Pancreas (tissue), 10 donors: ENCODE measurements at regions not wholly inside any gene's neighbourhood (a gene's known extent, or its start where the extent isn't known, plus 50 kb on each side); places are given as distances from the start of the nearest gene placed in this dataset.
"Not testable (repeated sequence)": the region's sequence is repeated elsewhere in the genome, so short reads cannot be mapped to it uniquely, and the experiment has no call there.

Experiments used
- ATAC-seq, 4 donors: fragments of 200-7000 bp; cut with Tn5 transposase; one replicate each; pipeline versions ENCODE4 v1.8.0 to v1.9.1; 2020; ENCODE audit warnings: mild to moderate bottlenecking in 4 of 4, moderate library complexity in 4 of 4
- DNase-seq, 6 donors: peaks; one replicate each; pipeline ENCODE4 v3.0.0-alpha.2; 2020
- FAIRE-seq: peaks from 2 replicates; lab custom pipeline; 2012; peaks lifted over from hg19 to GRCh38; lab: Jason Lieb, UNC
- H3K27ac ChIP-seq, 4 donors: fragments of 200-600 bp; sonication (generic); 1 replicate in 3 of 4; 2 replicates in 1 of 4; pipeline versions ENCODE4 v1.5.0 to v1.8.0; 2020
- H3K27me3 ChIP-seq, 4 donors: fragments of 200-600 bp; one replicate each; pipeline ENCODE4 v1.8.0; 2021
- H3K36me3 ChIP-seq, 3 donors: fragments of 200-600 bp; sonication (generic) in 1 of 3; one replicate each; pipeline versions ENCODE4 v1.5.0 to v1.8.0; 2020 to 2021
- H3K4me1 ChIP-seq, 3 donors: fragments of 200-600 bp; one replicate each; pipeline ENCODE4 v1.8.0; 2021
- H3K4me3 ChIP-seq, 4 donors: fragments of 200-600 bp; sonication (generic) in 2 of 4; one replicate each; pipeline versions ENCODE4 v1.5.0 to v1.8.0; 2020 to 2021
- H3K9me3 ChIP-seq, 4 donors: fragments of 200-600 bp; one replicate each; pipeline ENCODE4 v1.8.0; 2021
- CTCF ChIP-seq, 4 donors: fragments of 200-600 bp; sonication (generic) in 3 of 4; IDR thresholded peaks; one replicate each; pipeline versions ENCODE4 v1.5.0 to v1.8.0; 2021; ENCODE audit warnings: antibody characterized with exemption in 4 of 4
- WGBS, 2 donors: extraction: QIAGEN DNeasy Blood & Tissue Kit; methylation state at CpG; one replicate each; pipeline ENCODE4 v1.1.7; 2013; 5-methylcytosine and 5-hydroxymethylcytosine counted together
- intact Hi-C, 3 donors: fragments of 100-400 bp; cut with DNase I; formaldehyde crosslinking; loops; one replicate each; pipeline versions ENCODE4 v1.11.1 to v1.14.2; 2022
- donor health status: healthy with polysubstance abuse.
- donor health status: DM: no; HTN: no; CAD: no; lungs with moderate emphysema.
- donor health status: DM: no; HTN: no; CAD: no.
- donor health status: control.
- donor health status: control.
- donor health status: Bipolar disorder and iron deficiency.
- donor health status: DM: yes; HTN: yes; CAD: no.
- donor health status: DM: no; HTN: no; CAD: no.
- donor health status: DM: no; HTN: no; CAD: no.
- donor health status: DM: yes; HTN: yes; CAD: no.

- Histone ChIP-seq H3K36me3 (no peaks in the 10 kb centered on the region), H3K27ac (no peak overlapping the region), H3K9me3 (no peaks in the 10 kb centered on the region), H3K4me1 (peaks cover 0 to 4% (median 0%) of the 10 kb centered on the region in 3 donors), H3K27me3 (no peaks in the 10 kb centered on the region), H3K4me3 (no peak overlapping the region)
- DNase-seq (no peak), FAIRE-seq (no peak), ATAC-seq (peak in 1 of 4 donors; percentile 15)
- intact Hi-C loops: no loop called here
- no peak for TF ChIP-seq CTCF (IDR thresholded peaks at IDR 0.05)
Observed at GRCh38 chr15:67935244-67935643, 95.4 kb upstream of the RNU6-1 start.

GRCh38 chr15:67936258-67936657, 96.4 kb upstream of the RNU6-1 start:
- intact Hi-C loops: no loop called here

GRCh38 chr15:67937153-67937761, 97.4 kb upstream of the RNU6-1 start:
- no peak overlapping the region for H3K27ac ChIP-seq
- TF ChIP-seq CTCF (IDR thresholded peaks at IDR 0.05): no peak
- H3K9me3 ChIP-seq: no peaks in the 10 kb centered on the region
- WGBS, 2 donors: 88 to 95% methylated on average over 3 of the region's 3 CpGs
- ATAC-seq (peak in 1 of 4 donors; percentile 14), FAIRE-seq (no peak), DNase-seq (no peak)
- H3K4me1 ChIP-seq: no peaks in the 10 kb centered on the region
- H3K36me3 ChIP-seq: no peaks in the 10 kb centered on the region
- intact Hi-C loops: no loop called here
- no peaks in the 10 kb centered on the region for H3K27me3 ChIP-seq
- no peak overlapping the region for H3K4me3 ChIP-seq

More at GRCh38 chr15:67936258-67936657, 96.4 kb upstream of the RNU6-1 start:
- no peak for DNase-seq
- Histone ChIP-seq H3K4me1 (no peaks in the 10 kb centered on the region), H3K9me3 (no peaks in the 10 kb centered on the region), H3K27me3 (no peaks in the 10 kb centered on the region), H3K27ac (no peak overlapping the region), H3K36me3 (no peaks in the 10 kb centered on the region), H3K4me3 (no peak overlapping the region)
- FAIRE-seq: no peak
- no peak for TF ChIP-seq CTCF (IDR thresholded peaks at IDR 0.05)
- no peak for ATAC-seq
- 85 to 90% methylated on average over 5 of the region's 5 CpGs for WGBS, 2 donors

- intact Hi-C loops, H3K27me3 ChIP-seq, H3K9me3 ChIP-seq, H3K4me3 ChIP-seq, DNase-seq, ATAC-seq, H3K36me3 ChIP-seq, H3K4me1 ChIP-seq, H3K27ac ChIP-seq, FAIRE-seq: not testable (repeated sequence)
- 95 to 96% methylated on average over 5 of the region's 5 CpGs for WGBS, 2 donors
Observed at GRCh38 chr15:67939179-67939578, 99.3 kb upstream of the RNU6-1 start.

GRCh38 chr15:67939588-67940323, 99.9 kb upstream of the RNU6-1 start:
- 64 to 73% methylated on average over 4 to 5 of the region's 5 CpGs for WGBS, 2 donors

GRCh38 chr15:67940324-67940719, 100.5 kb upstream of the RNU6-1 start:
- Histone ChIP-seq H3K4me1 (no peaks in the 10 kb centered on the region), H3K36me3 (no peaks in the 10 kb centered on the region), H3K4me3 (no peak overlapping the region), H3K9me3 (no peaks in the 10 kb centered on the region), H3K27ac (no peak overlapping the region), H3K27me3 (no peaks in the 10 kb centered on the region)
- FAIRE-seq (no peak), ATAC-seq (no peak), DNase-seq (no peak)
- no peak for TF ChIP-seq CTCF (IDR thresholded peaks at IDR 0.05)
- 97% methylated on average over 1 of the region's 1 CpG for WGBS, 2 donors
- intact Hi-C loops: no loop called here

More at GRCh38 chr15:67939588-67940323, 99.9 kb upstream of the RNU6-1 start:
- H3K27ac ChIP-seq, intact Hi-C loops, FAIRE-seq, H3K4me1 ChIP-seq, H3K36me3 ChIP-seq, H3K4me3 ChIP-seq, H3K9me3 ChIP-seq, DNase-seq, H3K27me3 ChIP-seq, ATAC-seq: not testable (repeated sequence)
